GM18861 (cell line): ENCODE measurements at regions not wholly inside any gene's neighbourhood (a gene's known extent, or its start where the extent isn't known, plus 50 kb on each side); places are given as distances from the start of the nearest gene placed in this dataset.

ENCODE experiments used
- ATAC-seq: cut with Tn5 transposase; IDR thresholded peaks from one replicate; pipeline ENCODE4 v1.9.1; 2021; ENCODE audit not compliant: unreplicated experiment

- ATAC-seq: no peak
Observed at GRCh38 chr2:188122985-188123384, 168.7 kb upstream of the GULP1 start.

- no peak for ATAC-seq
Observed at GRCh38 chr2:188129677-188130076, 162.0 kb upstream of the GULP1 start.

GRCh38 chr2:188130317-188130716, 161.4 kb upstream of the GULP1 start:
- no peak for ATAC-seq

- ATAC-seq: no peak
Observed at GRCh38 chr2:188131281-188131680, 160.4 kb upstream of the GULP1 start.

- ATAC-seq: no peak
Observed at GRCh38 chr2:188132385-188132784, 159.3 kb upstream of the GULP1 start.

GRCh38 chr2:188134241-188134640, 157.4 kb upstream of the GULP1 start:
- no peak for ATAC-seq

- no peak for ATAC-seq
Observed at GRCh38 chr2:188138313-188138712, 153.4 kb upstream of the GULP1 start.

GRCh38 chr2:188142088-188142487, 149.6 kb upstream of the GULP1 start:
- ATAC-seq: no peak

- no peak for ATAC-seq
Observed at GRCh38 chr2:188142636-188143295, 148.9 kb upstream of the GULP1 start.

GRCh38 chr2:188145885-188146284, 145.8 kb upstream of the GULP1 start:
- ATAC-seq: no peak

- no peak for ATAC-seq
Observed at GRCh38 chr2:188146888-188147287, 144.8 kb upstream of the GULP1 start.

GRCh38 chr2:188151670-188152069, 140.0 kb upstream of the GULP1 start:
- ATAC-seq: no peak

GRCh38 chr2:188158337-188159100, 133.2 kb upstream of the GULP1 start:
- no peak for ATAC-seq

GRCh38 chr2:188159484-188159883, 132.2 kb upstream of the GULP1 start:
- no peak for ATAC-seq

GRCh38 chr2:188170356-188170755, 121.3 kb upstream of the GULP1 start:
- no peak for ATAC-seq

- no peak for ATAC-seq
Observed at GRCh38 chr2:188176620-188177019, 115.1 kb upstream of the GULP1 start.

GRCh38 chr2:188181067-188181838, 110.4 kb upstream of the GULP1 start:
- no peak for ATAC-seq

GRCh38 chr2:188181884-188182283, 109.8 kb upstream of the GULP1 start:
- ATAC-seq: no peak

- ATAC-seq: no peak
Observed at GRCh38 chr2:188187726-188188125, 103.9 kb upstream of the GULP1 start.

- no peak for ATAC-seq
Observed at GRCh38 chr2:188189356-188189755, 102.3 kb upstream of the GULP1 start.

GRCh38 chr2:188193230-188193629, 98.4 kb upstream of the GULP1 start:
- no peak for ATAC-seq
